ENCODE measurements at regions not wholly inside any gene's neighbourhood (a gene's known extent, or its start where the extent isn't known, plus 50 kb on each side); places are given as distances from the start of the nearest gene placed in this dataset.

DNA sequence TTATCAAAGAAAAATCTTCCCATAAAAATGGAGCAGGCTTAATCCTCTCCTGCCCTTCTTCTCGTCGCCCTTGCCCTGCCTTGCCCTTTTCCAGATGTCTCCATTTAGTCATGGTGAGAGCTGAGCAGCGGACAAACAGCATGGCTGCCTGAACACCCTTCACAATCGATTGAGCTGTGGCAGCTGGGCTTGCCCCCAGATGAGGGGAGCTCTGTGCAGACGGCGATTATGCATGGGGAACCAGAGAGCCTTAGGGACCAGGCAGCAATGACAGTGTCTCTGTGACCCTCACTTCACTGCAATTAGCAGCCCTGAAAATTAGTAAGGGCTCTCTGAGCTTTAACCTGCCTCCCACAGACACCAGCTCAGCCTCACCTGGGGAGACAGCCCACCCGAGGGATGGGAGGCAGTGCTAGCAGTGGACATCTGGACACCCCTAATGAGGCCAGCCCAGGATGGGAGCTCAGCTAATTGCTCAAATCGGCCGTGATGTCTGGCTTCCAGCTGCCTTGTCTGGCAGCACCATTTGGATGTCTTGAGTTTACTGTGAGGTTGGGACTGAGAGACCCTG, 365.7 kb downstream of the TNS1 start:
- TF ChIP-seq, protein P1, sequence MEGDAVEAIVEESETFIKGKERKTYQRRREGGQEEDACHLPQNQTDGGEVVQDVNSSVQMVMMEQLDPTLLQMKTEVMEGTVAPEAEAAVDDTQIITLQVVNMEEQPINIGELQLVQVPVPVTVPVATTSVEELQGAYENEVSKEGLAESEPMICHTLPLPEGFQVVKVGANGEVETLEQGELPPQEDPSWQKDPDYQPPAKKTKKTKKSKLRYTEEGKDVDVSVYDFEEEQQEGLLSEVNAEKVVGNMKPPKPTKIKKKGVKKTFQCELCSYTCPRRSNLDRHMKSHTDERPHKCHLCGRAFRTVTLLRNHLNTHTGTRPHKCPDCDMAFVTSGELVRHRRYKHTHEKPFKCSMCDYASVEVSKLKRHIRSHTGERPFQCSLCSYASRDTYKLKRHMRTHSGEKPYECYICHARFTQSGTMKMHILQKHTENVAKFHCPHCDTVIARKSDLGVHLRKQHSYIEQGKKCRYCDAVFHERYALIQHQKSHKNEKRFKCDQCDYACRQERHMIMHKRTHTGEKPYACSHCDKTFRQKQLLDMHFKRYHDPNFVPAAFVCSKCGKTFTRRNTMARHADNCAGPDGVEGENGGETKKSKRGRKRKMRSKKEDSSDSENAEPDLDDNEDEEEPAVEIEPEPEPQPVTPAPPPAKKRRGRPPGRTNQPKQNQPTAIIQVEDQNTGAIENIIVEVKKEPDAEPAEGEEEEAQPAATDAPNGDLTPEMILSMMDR (IDR thresholded peaks at IDR 0.05), result no peak
- TF ChIP-seq POLR2A (IDR thresholded peaks at IDR 0.05), result no peak

All from body of pancreas (tissue), 4 donors.